GM19438 (cell line): ENCODE measurements at regions not wholly inside any gene's neighbourhood (a gene's known extent, or its start where the extent isn't known, plus 50 kb on each side); places are given as distances from the start of the nearest gene placed in this dataset.
A peak's percentile ranks its signal among the peaks of the same experiment; 100 is the strongest.

Experiments
- ATAC-seq: cut with Tn5 transposase; IDR thresholded peaks from one replicate; pipeline ENCODE4 v1.9.1; 2021; ENCODE audit warnings: low read depth; ENCODE audit not compliant: unreplicated experiment

DNA sequence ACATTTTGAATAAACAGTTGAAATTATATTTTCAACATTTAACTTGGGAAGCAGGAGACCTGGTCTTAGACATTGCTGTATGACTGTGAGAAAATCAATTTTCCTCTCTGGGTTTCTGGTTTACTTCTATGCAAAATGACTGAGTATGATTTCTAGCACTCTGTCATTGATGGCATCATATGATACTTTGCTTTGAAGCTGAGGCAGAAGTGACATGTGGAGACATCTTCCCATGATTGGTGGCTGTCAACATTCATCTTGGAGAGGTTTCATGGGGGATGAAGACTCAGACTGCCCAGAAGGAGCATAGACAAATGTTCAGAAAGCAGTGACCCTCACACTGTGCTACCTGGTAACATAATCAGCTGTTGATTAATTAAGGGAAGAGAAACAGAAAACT lies 477.9 kb downstream of the PDCD6IP start:
- ATAC-seq: no peak

DNA sequence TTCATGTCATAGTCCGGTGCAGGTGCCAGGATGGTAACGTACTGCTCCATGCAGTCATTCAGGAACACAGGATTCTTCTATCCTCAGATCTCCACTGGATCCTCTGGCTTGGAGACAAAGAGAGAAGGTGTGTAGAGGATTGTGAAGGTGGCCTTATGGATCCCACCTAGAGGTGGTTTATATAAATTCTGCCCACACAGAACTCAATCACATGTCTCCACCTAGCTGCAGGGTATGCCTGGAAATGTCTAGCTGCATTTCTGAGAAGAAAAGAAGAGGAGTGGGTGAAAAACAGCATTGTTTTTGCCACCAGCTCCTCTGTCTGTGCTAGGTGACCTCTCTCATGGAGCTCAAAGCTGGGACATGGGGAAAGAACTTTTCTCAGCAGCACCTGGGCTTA lies 478.7 kb downstream of the PDCD6IP start:
- no peak for ATAC-seq

DNA sequence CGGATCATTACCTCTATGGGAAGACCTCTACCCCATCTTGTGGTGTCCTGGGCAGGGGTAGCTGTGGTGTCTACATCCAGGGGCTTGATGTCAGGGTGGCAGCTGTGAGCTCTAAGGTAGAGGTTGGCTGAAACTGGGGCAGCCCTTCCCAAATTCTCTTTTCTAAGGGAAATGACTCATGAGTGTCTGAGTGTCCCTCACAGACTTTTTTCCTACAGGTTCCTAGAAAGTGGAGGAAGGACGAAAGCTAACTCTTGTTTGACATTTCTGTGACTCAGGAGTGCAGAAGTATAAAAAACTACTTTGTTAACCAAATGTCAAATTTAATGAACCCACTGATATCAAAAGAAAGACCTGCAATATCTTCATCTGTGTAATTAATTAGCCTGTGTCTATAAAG lies 481.5 kb downstream of the PDCD6IP start:
- ATAC-seq: no peak

DNA sequence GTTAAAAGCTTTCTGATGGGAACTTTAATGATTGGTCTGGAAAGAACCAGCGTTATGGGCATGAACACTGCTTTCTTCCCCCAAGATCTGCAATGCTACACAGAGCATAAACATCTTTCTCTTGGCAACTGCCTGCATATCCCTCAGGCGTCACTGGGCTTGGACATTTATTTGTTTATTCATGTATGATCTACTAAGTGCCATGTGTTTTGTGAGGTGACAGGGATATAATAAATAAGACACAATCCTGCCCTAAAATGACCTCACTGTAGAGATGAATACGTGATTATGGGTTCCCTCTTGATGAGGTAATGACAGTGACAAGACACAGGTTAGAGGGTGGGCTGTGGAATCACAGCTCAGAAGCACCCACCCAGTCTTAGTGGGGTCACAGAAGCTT lies 485.3 kb downstream of the PDCD6IP start:
- ATAC-seq: no peak

DNA sequence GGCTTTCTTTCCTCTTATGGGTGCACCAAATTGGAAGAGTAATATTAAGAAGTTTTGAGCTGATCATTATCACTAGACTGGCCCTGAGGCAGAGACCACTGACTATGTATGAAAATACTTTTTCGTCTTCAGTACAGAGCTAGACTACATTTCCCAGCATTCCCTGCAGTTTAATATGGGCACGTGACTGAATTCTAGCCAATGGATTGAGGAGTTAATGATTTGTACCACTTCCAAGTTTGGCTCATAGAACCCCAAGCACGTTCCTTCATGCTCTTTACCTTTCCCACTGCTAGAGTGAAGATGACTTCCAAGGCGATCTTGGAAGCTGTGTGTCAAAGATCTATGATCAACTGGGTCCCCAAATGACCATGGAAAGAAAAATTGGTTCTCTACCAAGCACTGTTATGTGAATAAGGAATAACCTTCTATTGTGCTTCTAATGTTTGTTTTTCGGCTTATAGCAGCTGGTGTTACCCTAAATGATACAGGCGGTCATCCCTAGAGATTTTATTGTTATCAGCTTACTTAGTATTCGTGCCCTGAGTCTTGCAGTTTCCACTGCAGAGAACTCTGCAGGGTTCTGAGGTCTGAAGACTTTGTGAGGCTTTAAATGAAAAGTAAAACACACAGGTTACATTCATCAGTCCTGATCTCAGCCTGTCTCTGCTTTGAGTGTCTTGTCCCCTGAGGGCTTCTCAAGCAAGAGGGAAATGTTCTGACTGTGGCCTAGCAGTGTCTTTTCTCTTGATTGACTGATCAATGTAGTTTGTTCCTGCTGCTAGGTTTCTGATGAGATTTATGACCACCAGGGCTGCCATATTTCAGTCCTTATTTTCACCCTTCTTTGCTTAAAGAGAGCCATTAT lies 486.8 kb downstream of the PDCD6IP start:
- ATAC-seq: no peak

DNA sequence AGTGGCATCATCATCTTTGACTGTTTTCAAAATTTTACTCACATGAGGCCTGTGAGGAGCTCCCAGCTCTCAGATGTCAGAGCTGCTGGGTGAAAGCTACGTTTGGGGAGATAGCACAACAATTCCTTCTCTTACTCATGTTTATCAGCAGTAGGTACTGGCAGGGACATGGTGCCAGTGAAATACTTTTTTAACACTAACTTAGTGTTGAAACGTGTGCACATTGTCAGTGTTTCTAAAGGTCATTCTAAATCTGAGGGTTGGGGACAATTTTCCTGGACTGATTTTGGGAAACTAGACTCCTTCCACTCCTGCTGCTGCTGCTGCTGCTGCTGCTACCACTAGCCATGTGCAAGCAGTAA lies 487.4 kb downstream of the PDCD6IP start:
- ATAC-seq: no peak

DNA sequence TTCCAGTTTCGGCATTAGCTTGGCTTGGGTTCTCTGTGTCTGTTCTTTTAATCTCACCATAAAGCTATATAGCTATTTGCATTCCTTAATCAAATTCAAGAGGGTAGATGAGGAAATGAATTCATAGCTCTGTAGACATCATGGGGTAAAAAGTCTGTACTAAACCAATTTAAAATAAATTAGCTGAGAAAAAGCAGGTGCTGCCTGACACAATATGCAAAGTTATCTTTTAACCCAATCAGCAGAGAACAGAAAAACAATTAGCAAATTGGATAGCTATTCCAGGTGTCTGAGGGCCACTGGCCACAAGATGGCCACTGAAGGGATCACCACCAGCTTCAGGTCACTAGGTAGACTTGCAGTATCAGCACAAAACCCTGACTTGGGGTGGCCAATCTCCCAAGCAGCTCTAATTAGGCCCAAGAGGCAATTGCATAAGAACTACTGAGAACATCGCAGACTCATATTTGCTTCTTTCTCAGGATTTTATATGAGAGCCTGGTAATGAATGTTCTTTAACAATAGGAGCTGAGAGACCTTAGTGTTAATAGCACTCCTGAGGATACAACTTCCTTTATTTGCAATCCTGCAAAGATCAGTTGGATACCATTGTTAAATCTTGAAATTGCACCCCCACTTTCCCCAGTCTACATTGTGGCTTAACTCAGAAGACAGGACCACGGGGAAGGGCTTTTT lies 494.3 kb downstream of the PDCD6IP start:
- no peak for ATAC-seq

DNA sequence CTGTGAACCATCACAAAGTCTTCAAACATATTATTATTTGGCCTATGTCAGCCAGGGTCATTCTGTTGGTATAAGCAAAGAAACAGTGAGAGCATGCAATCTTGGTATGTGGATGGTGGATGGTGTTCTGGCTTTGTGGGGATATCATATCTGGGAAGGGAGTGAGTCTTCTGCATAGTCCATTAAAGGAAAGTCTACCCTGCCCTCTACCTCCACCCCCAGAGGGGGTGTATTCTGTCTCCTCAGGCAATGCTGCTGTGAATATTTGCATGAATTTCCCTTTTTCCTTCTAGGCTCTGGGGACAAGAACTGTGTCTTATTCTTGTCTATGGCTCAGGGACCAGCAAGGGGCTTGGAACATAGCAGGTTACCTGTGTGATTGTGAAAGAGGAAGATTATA lies 495.8 kb downstream of the PDCD6IP start:
- no peak for ATAC-seq

DNA sequence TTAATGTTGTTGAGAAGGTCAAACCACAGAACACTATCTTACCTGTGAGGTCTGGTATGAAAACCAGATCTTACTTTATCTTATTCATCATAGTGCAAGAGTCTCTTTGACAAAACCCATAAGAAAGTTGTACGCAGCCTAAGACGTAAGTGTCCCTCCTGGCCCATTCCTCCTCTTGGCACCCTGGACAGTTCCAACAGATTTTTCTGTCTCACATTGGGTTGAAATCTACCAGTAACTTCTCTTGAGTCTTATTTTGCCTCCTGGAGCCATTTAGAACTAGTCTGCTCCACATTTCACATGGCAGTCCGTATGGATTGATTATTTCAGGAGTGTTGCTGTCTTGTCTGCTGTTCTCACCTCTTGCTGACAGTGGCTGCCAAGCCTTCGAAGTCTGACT lies 498.4 kb downstream of the PDCD6IP start:
- ATAC-seq: no peak

DNA sequence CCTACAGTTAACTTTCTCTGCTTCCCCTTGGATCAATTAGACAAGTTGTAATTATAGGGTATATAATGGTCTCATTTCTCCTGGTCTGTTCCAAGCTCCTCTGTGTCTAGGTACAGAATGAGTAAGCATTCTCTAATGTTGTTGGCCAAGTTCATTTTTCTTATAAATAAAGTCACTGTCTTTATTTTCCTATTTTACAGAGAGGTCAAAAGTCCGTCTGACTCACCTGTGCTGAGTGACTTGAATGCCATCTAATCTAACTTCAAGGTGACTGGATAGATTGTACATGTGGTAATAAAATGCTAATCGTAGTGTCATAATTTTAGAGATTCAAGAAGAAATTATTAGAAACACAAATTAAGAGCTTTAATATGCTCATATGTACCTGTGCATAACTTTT lies 500.2 kb downstream of the PDCD6IP start:
- ATAC-seq: no peak

DNA sequence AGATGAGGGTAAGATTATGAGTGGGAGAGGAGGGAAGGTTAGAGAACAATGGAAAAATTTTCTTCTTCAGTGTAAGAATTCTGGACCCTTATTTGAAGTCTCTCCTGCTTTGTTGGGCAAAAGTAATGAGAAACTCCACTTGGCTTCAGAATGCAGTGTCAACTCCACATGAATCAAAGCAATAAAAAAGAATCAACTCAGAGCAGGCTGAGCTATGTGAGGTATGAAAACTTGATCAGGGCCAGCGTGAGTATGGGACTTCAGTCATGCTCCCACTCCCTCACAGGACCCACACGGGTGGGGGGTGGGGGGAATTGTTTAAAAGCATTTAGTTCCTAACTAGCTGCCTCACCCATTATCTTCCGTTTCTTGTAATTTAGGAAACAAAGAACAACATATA lies 502.2 kb downstream of the PDCD6IP start:
- ATAC-seq: no peak

DNA sequence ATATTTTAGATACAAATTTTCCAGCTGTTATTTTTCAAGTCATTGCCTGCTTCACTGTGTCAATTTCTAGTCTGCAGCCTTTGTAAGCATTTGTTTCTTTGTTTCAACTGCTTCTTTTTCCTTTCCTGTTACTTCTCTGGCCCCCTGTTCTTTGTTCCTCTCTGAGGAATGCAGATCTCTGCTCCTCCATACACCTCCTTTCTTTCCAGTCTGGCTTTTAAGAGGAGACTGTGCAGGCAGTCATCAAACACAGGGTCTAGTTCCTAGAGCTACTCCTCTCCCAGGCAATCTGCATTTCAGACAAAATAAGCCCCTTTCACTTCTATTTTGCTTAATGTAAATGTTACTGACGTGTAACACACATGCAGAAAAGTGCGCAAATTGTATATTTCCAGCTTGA lies 502.9 kb downstream of the PDCD6IP start:
- ATAC-seq: no peak

DNA sequence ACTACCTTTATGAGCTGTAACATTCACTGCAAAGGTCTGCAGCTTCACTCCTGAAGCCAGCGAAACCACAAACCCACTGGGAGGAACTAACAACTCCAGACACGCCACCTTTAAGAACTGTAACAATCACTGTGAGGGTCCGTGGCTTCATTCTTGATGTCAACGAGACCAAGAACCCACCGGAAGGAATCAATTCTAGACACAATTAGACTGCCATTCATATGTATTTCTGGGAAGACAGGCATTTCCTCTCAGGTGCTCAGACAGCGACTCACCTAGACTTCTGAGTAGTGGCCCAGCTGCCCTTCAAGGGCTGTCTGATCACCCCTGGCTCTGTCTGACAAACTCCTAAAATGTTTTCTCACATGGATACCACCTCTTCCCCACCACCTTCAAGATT lies 506.8 kb downstream of the PDCD6IP start:
- no peak for ATAC-seq

DNA sequence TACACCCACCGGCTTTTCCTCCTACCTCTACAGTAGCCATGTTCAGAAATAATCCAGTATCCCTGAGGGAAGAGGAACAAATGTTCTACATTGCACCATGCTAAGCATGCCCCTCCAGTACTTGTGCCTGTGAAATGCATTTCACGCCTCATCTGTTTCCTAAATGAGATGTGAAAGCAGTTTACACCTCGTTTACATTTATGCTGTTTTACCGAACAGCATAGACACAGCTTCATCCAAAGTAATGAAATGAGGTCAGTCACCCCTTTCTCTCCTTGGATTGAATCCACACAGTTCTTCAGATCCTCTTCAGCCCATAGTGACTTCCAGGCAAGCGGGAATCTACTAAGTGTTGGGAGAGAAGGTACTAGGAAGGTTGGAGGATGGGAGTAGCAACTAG lies 514.3 kb downstream of the PDCD6IP start:
- no peak for ATAC-seq

DNA sequence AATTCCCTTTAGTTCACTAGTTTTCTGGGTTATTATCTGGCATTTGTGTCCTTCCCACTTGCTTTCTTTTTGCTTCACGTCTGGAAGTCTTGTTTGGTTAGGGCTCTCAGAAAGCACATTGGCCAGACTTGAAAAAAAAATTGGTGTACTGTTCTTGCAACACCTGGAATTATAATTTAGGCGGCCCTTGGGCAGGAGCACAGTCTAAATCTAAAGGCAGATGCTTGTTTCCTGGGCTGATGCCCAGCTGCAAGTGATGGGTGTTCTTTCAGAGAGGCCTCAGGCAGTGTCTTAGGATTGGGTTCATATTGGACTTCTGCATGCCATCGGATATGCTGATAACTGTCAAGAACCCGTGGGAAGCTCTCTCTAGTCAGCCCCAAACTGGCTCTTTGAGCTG lies 521.5 kb downstream of the PDCD6IP start:
- no peak for ATAC-seq

DNA sequence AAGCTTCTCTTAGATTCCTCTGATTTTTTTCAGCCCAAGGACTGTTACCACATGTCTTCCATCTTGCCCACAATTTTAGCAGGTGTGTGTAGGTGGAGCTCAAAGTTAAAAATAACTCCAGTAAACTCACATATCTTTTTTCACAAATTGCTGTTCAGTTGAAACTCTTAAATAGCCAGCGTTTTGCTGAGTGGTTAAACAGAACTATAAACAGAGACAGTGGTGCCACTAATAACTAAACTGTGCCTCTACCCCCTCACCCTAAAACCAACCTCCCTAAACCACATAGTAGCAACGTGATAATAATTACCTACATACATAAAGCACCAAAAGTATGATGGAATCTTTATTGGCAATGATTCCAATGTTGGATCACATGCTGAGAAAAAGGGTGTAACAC lies 525.1 kb downstream of the PDCD6IP start:
- ATAC-seq: peak; percentile 68

DNA sequence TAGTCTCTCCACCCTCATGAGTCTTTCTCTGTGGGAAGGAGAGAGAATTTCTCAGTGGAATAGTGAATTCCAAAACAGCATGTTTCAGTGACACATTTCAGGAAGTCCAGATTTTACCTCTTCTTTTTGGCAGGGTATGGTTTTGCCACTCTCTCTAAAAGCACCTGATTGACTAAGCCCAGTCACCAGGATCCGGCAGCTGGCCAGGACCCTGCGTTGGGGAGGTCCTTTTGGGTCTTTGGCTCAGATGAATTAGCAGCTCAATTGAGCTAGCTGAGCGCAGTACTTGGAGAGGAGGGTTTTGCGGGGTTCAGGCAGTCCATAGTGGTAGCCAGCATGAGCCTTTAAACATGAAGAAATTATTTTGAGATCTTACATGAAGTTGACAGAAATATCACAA lies 548.2 kb downstream of the PDCD6IP start:
- no peak for ATAC-seq

DNA sequence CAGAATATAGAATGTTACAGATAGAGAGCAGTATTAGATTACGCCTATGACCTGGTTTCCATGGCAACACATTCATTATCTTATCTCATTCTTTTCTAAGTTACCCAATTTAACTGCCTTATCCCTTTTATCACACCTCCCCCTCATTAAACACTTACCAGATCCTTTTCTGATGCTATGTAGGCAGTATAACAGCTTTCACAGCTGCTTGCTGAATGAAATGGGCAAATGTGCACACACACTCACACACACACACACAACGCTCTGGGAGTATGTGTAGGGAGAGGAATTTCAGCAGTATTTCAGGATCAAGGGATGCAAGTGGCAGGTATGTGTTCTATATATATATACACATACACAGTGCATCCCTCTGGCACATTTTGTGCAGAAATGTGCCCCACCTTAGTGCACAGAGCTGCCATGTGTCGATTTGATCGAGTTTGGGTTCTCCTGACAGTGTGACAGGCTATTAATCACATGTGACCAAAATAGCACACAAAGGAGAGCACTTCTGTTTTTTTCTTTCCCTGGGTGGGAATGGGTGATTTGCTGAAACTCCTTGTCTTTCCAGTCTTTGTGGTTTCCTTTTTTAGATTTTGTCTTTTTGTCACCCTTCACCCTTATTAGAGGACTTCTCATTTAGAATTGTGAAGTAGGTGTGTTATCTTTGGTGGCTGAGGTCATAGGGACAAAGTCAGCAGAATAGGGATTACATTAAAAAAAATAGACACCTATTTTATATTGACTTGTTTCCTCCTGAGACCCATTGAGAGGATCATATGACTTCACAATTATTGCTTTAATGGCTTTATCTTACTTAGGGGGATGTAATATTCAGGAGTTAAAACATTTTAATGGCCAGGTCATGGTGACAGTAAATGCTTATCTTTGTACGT lies 553.7 kb downstream of the PDCD6IP start:
- no peak for ATAC-seq

DNA sequence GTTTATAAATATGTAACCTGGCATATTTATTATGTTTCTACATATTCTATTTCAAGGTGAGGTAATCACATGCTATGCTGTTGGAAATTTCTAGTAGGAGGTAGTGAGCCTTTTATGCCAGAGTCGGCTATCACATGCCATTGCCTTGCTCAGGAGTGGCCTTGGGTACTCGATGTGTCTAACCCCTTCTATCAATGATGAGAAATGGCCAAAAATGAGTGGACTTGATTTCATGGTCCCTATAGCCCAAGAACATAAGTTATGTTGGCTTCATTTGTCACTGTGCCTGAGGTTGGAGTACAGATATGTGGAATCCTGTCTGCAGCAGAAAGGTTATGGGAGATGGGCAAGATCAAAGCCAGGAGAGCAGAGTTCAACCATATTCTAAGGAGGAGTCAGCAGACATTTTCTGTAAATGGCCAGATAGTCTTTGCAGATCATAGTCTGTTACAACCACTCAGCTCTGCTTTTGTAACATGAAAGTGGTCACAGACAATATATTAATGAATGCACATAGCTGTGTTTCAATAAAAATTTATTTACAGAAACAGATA lies 554.4 kb downstream of the PDCD6IP start:
- no peak for ATAC-seq

DNA sequence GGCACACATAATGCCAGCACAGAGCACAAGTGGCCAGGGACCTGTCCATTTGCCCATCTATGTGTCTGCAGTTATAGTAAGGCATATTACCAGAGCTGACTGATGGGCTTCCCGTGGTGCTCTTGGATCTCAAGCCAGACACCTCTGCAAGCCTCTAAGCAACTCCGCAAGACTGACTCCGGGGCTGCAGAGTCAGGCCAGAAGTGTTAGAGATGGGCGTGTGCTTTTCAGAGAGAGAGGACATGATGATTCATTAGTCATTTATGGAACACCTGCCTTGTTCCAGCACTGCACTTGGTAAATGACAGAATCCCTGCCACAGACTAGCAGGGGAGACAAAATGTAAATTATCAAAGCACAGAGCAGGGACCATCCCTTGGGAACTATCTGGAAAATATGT lies 559.0 kb downstream of the PDCD6IP start:
- ATAC-seq: no peak

DNA sequence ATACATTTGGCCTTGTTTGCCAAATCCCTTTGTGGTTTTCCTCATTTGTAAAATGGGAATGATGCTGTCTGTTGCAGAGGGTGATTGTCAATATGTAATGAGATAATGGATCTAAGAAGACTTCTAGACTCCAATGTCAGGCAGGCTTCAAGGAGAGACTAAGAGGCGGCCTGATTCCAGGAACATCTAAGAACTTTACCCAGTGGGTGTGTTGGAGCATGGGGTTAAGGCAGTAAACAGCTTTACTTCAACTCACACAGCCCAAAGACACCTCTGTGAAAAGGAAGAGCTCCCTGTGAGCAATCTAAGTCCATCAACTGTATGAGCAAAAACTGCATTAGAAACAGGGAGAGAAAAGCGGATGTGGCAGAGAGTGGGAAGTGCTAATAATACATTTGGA lies 560.6 kb downstream of the PDCD6IP start:
- no peak for ATAC-seq
